CD14-positive monocyte (primary cell): ENCODE measurements at regions not wholly inside any gene's neighbourhood (a gene's known extent, or its start where the extent isn't known, plus 50 kb on each side); places are given as distances from the start of the nearest gene placed in this dataset.

ENCODE experiments used
- DNase-seq, 3 donors: peaks; one replicate each; pipeline ENCODE4 v3.0.0-alpha.2; 2011 to 2022
- H2AFZ ChIP-seq: 2 replicates; pipeline ENCODE4 v1.6.0; 2012; ENCODE audit warnings: mild to moderate bottlenecking, low read depth, low read length, inconsistent platforms; ENCODE audit not compliant: insufficient read depth, poor library complexity, severe bottlenecking
- H3K27ac ChIP-seq, 2 donors: 1 replicate in 1 of 2; 2 replicates in 1 of 2; pipeline ENCODE4 v1.5.1; 2012 to 2013; ENCODE audit warnings: low read length in 2 of 2, control low read depth in 1 of 2, inconsistent platforms in 1 of 2, low read depth in 1 of 2, mild to moderate bottlenecking in 1 of 2
- H3K27me3 ChIP-seq, 2 donors: one replicate each; pipeline versions ENCODE4 v1.6.0 to v1.6.1; 2011 to 2013; ENCODE audit warnings: low read length in 2 of 2; ENCODE audit not compliant: control insufficient read depth in 2 of 2, insufficient read depth in 2 of 2
- H3K36me3 ChIP-seq, 2 donors: replicated peaks in 1 of 2; 1 replicate in 1 of 2; 2 replicates in 1 of 2; pipeline versions ENCODE4 v1.5.1 to v1.6.1; 2012 to 2013; ENCODE audit warnings: low read length in 2 of 2, control low read depth in 1 of 2, inconsistent platforms in 1 of 2, mild to moderate bottlenecking in 1 of 2; ENCODE audit not compliant: insufficient read depth in 2 of 2, control insufficient read depth in 1 of 2
- H3K4me1 ChIP-seq, 2 donors: 1 replicate in 1 of 2; 2 replicates in 1 of 2; pipeline versions ENCODE4 v1.5.1 to v1.6.1; 2012 to 2013; ENCODE audit warnings: low read length in 2 of 2, control low read depth in 1 of 2, inconsistent platforms in 1 of 2, mild to moderate bottlenecking in 1 of 2, moderate library complexity in 1 of 2; ENCODE audit not compliant: insufficient read depth in 2 of 2, control insufficient read depth in 1 of 2
- H3K4me2 ChIP-seq: replicated peaks from 2 replicates; pipeline ENCODE3; 2012; ENCODE audit warnings: low read length, moderate library complexity, mild to moderate bottlenecking; ENCODE audit not compliant: poor library complexity, severe bottlenecking; ENCODE audit errors: extremely low read depth
- H3K4me3 ChIP-seq, 3 experiments: fragments of 200-600 bp in 1 of 3; sonication (generic) in 1 of 3; replicated peaks in 1 of 3; 1 replicate in 2 of 3; 2 replicates in 1 of 3; pipeline ENCODE4 v1.5.1; 2011 to 2013; ENCODE audit warnings: low read length in 3 of 3, mild to moderate bottlenecking in 3 of 3, control low read depth in 2 of 3, low read depth in 2 of 3, inconsistent platforms in 1 of 3, moderate library complexity in 1 of 3
- H3K79me2 ChIP-seq: 2 replicates; pipeline ENCODE4 v1.6.0; 2012; ENCODE audit warnings: mild to moderate bottlenecking, control low read depth, inconsistent platforms, low read length, moderate library complexity; ENCODE audit not compliant: insufficient read depth
- H3K9ac ChIP-seq: 2 replicates; pipeline ENCODE4 v1.6.0; 2017; ENCODE audit warnings: low read length, mild to moderate bottlenecking; ENCODE audit not compliant: insufficient read depth, poor library complexity, severe bottlenecking
- H3K9me3 ChIP-seq, 2 donors: replicated peaks in 1 of 2; 1 replicate in 1 of 2; 2 replicates in 1 of 2; pipeline versions ENCODE4 v1.5.1 to v1.6.1; 2012 to 2013; ENCODE audit warnings: low read length in 2 of 2, control low read depth in 1 of 2; ENCODE audit not compliant: control insufficient read depth in 1 of 2, insufficient read depth in 1 of 2
- H4K20me1 ChIP-seq: 2 replicates; pipeline ENCODE4 v1.6.0; 2012; ENCODE audit warnings: mild to moderate bottlenecking, low read length, control low read depth, moderate library complexity; ENCODE audit not compliant: insufficient read depth
- H3K27ac Mint-ChIP-seq, 7 donors: one replicate each; pipeline ENCODE4 v1.8.0; 2020; ENCODE audit warnings: mild to moderate bottlenecking in 7 of 7, mixed read lengths in 7 of 7, moderate library complexity in 6 of 7, inconsistent platforms in 2 of 7
- H3K27me3 Mint-ChIP-seq, 3 donors: one replicate each; pipeline ENCODE4 v1.8.0; 2021 to 2022; ENCODE audit warnings: low read depth in 3 of 3, mild to moderate bottlenecking in 3 of 3, mixed read lengths in 3 of 3, moderate library complexity in 3 of 3, inconsistent platforms in 1 of 3
- H3K36me3 Mint-ChIP-seq, 2 donors: one replicate each; pipeline ENCODE4 v1.8.0; 2020; ENCODE audit warnings: mixed read lengths in 2 of 2, inconsistent platforms in 1 of 2, mild to moderate bottlenecking in 1 of 2
- H3K4me1 Mint-ChIP-seq: one replicate; pipeline ENCODE4 v1.8.0; 2020; ENCODE audit warnings: mild to moderate bottlenecking, mixed read lengths
- H3K4me3 Mint-ChIP-seq, 2 donors: one replicate each; pipeline ENCODE4 v1.8.0; 2020; ENCODE audit warnings: mild to moderate bottlenecking in 2 of 2, mixed read lengths in 2 of 2, moderate library complexity in 1 of 2
- H3K9me3 Mint-ChIP-seq, 7 donors: one replicate each; pipeline ENCODE4 v1.8.0; 2020 to 2022; ENCODE audit warnings: mixed read lengths in 7 of 7, mild to moderate bottlenecking in 6 of 7, moderate library complexity in 6 of 7, inconsistent platforms in 2 of 7
- WGBS: methylation state at CpG from one replicate; pipeline ENCODE4 v1.1.5; 2013; ENCODE audit warnings: missing lambda C conversion rate; ENCODE audit not compliant: insufficient coverage; 5-methylcytosine and 5-hydroxymethylcytosine counted together
- intact Hi-C, 2 donors: fragments of 100-400 bp; cut with micrococcal nuclease; formaldehyde crosslinking; loops; one replicate each; pipeline versions ENCODE4 v1.15.0 to v1.15.1; 2023
- TF ChIP-seq, protein P1 (sequence below): fragments of 200-600 bp; IDR thresholded peaks from one replicate; pipeline ENCODE4 v1.8.0; 2022; ENCODE audit warnings: antibody characterized with exemption, mild to moderate bottlenecking

DNA sequence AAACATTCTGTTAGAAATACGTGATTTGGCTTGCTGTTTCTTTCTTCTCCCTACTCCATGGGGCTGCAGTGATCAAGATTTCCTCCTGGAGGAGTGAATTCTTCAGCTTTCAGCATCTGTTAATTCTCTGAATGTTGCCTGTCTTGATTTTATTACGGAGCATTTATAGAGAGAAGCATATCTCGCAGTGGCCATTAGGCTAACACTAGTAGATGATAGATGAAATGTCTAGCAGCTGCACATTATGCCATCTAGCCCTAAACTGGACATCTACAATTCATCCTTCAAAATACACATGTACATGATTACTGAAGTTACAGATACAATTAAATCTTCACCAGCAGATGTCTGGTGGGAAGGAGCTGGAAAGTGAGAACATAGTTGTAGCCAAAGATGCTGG, 769.8 kb upstream of the NECTIN3 start:
- Mint-ChIP-seq H3K36me3 (no peaks in the 10 kb centered on the region), H3K4me1 (no peaks in the 10 kb centered on the region), H3K9me3 (peaks cover 0 to 7% (median 3%) of the 10 kb centered on the region in 7 donors), H3K27ac (no peak overlapping the region), H3K27me3 (peaks cover 0 to 2% (median 1%) of the 10 kb centered on the region in 3 donors), H3K4me3 (no peak overlapping the region)
- Histone ChIP-seq H3K36me3 (no peaks in the 10 kb centered on the region), H3K4me1 (no peaks in the 10 kb centered on the region), H3K4me3 (no peak overlapping the region), H3K4me2 (no peak overlapping the region), H3K9me3 (peaks cover 0 to 3% of the 10 kb centered on the region in 2 donors), H3K9ac (no peak overlapping the region), H3K27ac (no peak overlapping the region), H3K79me2 (no peaks in the 10 kb centered on the region), H2AFZ (no peak overlapping the region), H3K27me3 (no peaks in the 10 kb centered on the region), H4K20me1 (no peaks in the 10 kb centered on the region)
- TF ChIP-seq, protein P1, sequence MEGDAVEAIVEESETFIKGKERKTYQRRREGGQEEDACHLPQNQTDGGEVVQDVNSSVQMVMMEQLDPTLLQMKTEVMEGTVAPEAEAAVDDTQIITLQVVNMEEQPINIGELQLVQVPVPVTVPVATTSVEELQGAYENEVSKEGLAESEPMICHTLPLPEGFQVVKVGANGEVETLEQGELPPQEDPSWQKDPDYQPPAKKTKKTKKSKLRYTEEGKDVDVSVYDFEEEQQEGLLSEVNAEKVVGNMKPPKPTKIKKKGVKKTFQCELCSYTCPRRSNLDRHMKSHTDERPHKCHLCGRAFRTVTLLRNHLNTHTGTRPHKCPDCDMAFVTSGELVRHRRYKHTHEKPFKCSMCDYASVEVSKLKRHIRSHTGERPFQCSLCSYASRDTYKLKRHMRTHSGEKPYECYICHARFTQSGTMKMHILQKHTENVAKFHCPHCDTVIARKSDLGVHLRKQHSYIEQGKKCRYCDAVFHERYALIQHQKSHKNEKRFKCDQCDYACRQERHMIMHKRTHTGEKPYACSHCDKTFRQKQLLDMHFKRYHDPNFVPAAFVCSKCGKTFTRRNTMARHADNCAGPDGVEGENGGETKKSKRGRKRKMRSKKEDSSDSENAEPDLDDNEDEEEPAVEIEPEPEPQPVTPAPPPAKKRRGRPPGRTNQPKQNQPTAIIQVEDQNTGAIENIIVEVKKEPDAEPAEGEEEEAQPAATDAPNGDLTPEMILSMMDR: no peak
- no CpG with 5 or more reads among the region's 3 CpGs for WGBS
- no peak for DNase-seq
- intact Hi-C loops: no loop called here

GRCh38 chr3:110307065-110307809, 764.4 kb upstream of the NECTIN3 start:
- no peak overlapping the region for H3K27ac Mint-ChIP-seq
- no peaks in the 10 kb centered on the region for H3K9me3 ChIP-seq

More at GRCh38 chr3:110307065-110307809, 764.4 kb upstream of the NECTIN3 start:
- Histone ChIP-seq H3K4me2 (no peak overlapping the region), H2AFZ (no peak overlapping the region), H4K20me1 (no peaks in the 10 kb centered on the region), H3K79me2 (no peaks in the 10 kb centered on the region), H3K9ac (no peak overlapping the region), H3K27me3 (no peaks in the 10 kb centered on the region), H3K4me3 (no peak overlapping the region), H3K27ac (no peak overlapping the region), H3K4me1 (peaks cover 10 to 23% of the 10 kb centered on the region in 2 donors), H3K36me3 (no peaks in the 10 kb centered on the region)
- H3K27me3 Mint-ChIP-seq: peaks cover 0 to 2% (median under 1%) of the 10 kb centered on the region in 3 donors
- whole genome bisulfite sequencing: no CpG with 5 or more reads among the region's 2 CpGs
- intact Hi-C loops: no loop called here
- H3K4me1 Mint-ChIP-seq: peaks cover 19% of the 10 kb centered on the region
- no peak overlapping the region for H3K4me3 Mint-ChIP-seq
- no peak for DNase-seq
- H3K9me3 Mint-ChIP-seq: peaks cover 0 to 2% (median 1%) of the 10 kb centered on the region in 7 donors
- TF ChIP-seq, protein P1: no peak
- H3K36me3 Mint-ChIP-seq: no peaks in the 10 kb centered on the region
